ENCODE measurements at regions not wholly inside any gene's neighbourhood (a gene's known extent, or its start where the extent isn't known, plus 50 kb on each side); places are given as distances from the start of the nearest gene placed in this dataset.
"Not testable (repeated sequence)": the region's sequence is repeated elsewhere in the genome, so short reads cannot be mapped to it uniquely, and the experiment has no call there.

GRCh38 chr2:120531863-120532600, 186.1 kb downstream of the INHBB start:
- DNase-seq (ENCODE audit: low read depth in 2 of 2), result no peak

- no peak for DNase-seq (ENCODE audit: low read depth in 2 of 2)
Measured at GRCh38 chr2:120533625-120534024, 187.7 kb downstream of the INHBB start.

- DNase-seq (ENCODE audit: low read depth in 2 of 2), result no peak
Measured at GRCh38 chr2:120534457-120534856, 188.5 kb downstream of the INHBB start.

GRCh38 chr2:120535081-120535480, 189.1 kb downstream of the INHBB start:
- no peak for DNase-seq (ENCODE audit: low read depth in 2 of 2)

- DNase-seq (ENCODE audit: low read depth in 2 of 2), result no peak
Measured at GRCh38 chr2:120536141-120536540, 190.2 kb downstream of the INHBB start.

GRCh38 chr2:120538691-120539423, 192.9 kb downstream of the INHBB start:
- DNase-seq (ENCODE audit: low read depth in 2 of 2), result no peak

- DNase-seq (ENCODE audit: low read depth in 2 of 2), result no peak
Measured at GRCh38 chr2:120539424-120539936, 193.5 kb downstream of the INHBB start.

- DNase-seq (ENCODE audit: low read depth in 2 of 2), result no peak
Measured at GRCh38 chr2:120539937-120540718, 194.2 kb downstream of the INHBB start.

GRCh38 chr2:120540719-120541552, 194.7 kb upstream of the GLI2 start:
- DNase-seq (ENCODE audit: low read depth in 2 of 2), result no peak

GRCh38 chr2:120541553-120541932, 194.1 kb upstream of the GLI2 start:
- DNase-seq (ENCODE audit: low read depth in 2 of 2), result no peak

GRCh38 chr2:120541972-120542670, 193.5 kb upstream of the GLI2 start:
- DNase-seq (ENCODE audit: low read depth in 2 of 2), result no peak

- DNase-seq (ENCODE audit: low read depth in 2 of 2), result no peak
Measured at GRCh38 chr2:120542911-120543527, 192.6 kb upstream of the GLI2 start.

- no peak for DNase-seq (ENCODE audit: low read depth in 2 of 2)
Measured at GRCh38 chr2:120543899-120544298, 191.8 kb upstream of the GLI2 start.

GRCh38 chr2:120544522-120544921, 191.1 kb upstream of the GLI2 start:
- no peak for DNase-seq (ENCODE audit: low read depth in 2 of 2)

GRCh38 chr2:120545007-120545406, 190.7 kb upstream of the GLI2 start:
- not testable (repeated sequence) for DNase-seq (ENCODE audit: low read depth in 2 of 2)

- DNase-seq (ENCODE audit: low read depth in 2 of 2), result no peak
Measured at GRCh38 chr2:120545521-120546047, 190.1 kb upstream of the GLI2 start.

- DNase-seq (ENCODE audit: low read depth in 2 of 2), result no peak
Measured at GRCh38 chr2:120546048-120546864, 189.4 kb upstream of the GLI2 start.

- no peak for DNase-seq (ENCODE audit: low read depth in 2 of 2)
Measured at GRCh38 chr2:120546865-120547390, 188.7 kb upstream of the GLI2 start.

- no peak for DNase-seq (ENCODE audit: low read depth in 2 of 2)
Measured at GRCh38 chr2:120547662-120548061, 188.0 kb upstream of the GLI2 start.

All from stimulated activated CD8-positive, alpha-beta memory T cell treated with anti-CD3 and anti-CD28 coated beads, Interleukin-7, amount 100 ng/mL, for 1 hour (primary cell).